WTC11 (cell line): ENCODE measurements at regions not wholly inside any gene's neighbourhood (a gene's known extent, or its start where the extent isn't known, plus 50 kb on each side); places are given as distances from the start of the nearest gene placed in this dataset.
A peak's percentile ranks its signal among the peaks of the same experiment; 100 is the strongest.

ENCODE experiments used
- ATAC-seq: fragments of 200-7000 bp; cut with Tn5 transposase; 2 replicates; pipeline ENCODE4 v1.10.0; 2021; ENCODE audit warnings: mild to moderate bottlenecking, moderate library complexity
- CTCF ChIA-PET: fragments of 300-600 bp; sonication (Branson Sonifier 250); formaldehyde crosslinking; loops from one replicate; lab custom pipeline; 2021; ENCODE audit warnings: antibody characterized with exemption; lab: Charles Lee
- POLR2A ChIA-PET: fragments of 350-600 bp; sonication (Branson Sonifier 250); formaldehyde crosslinking; loops from one replicate; lab custom pipeline; 2021; ENCODE audit warnings: antibody characterized with exemption; lab: Charles Lee
- DNase-seq: peaks from one replicate; pipeline ENCODE4 v3.0.0; 2021; ENCODE audit warnings: low spot score
- H3K27ac Mint-ChIP-seq: 2 replicates; pipeline ENCODE4 v1.8.0; 2021; ENCODE audit warnings: mixed read lengths
- H3K27me3 Mint-ChIP-seq: 2 replicates; pipeline ENCODE4 v1.8.0; 2021; ENCODE audit warnings: low read depth, mild to moderate bottlenecking, moderate library complexity, mixed read lengths
- H3K36me3 Mint-ChIP-seq: 2 replicates; pipeline ENCODE4 v1.8.0; 2021; ENCODE audit warnings: mixed read lengths
- H3K4me1 Mint-ChIP-seq: 2 replicates; pipeline ENCODE4 v1.8.0; 2022; ENCODE audit warnings: mixed read lengths
- H3K4me3 Mint-ChIP-seq: 2 replicates; pipeline ENCODE4 v1.8.0; 2021; ENCODE audit warnings: mild to moderate bottlenecking, moderate library complexity, mixed read lengths
- H3K9me3 Mint-ChIP-seq: 2 replicates; pipeline ENCODE4 v1.8.0; 2021; ENCODE audit warnings: mixed read lengths
- CREM ChIP-seq: sonication (generic); formaldehyde crosslinking; IDR thresholded peaks from 2 replicates; pipeline ENCODE4 v1.8.1; 2022; ENCODE audit warnings: mild to moderate bottlenecking, missing genetic modification reagents, moderate library complexity
- EMX1 ChIP-seq: fragments of 250-450 bp; sonication (Bioruptor Pico); IDR thresholded peaks from 2 replicates; pipeline ENCODE4 v1.8.0; 2021; ENCODE audit warnings: mild to moderate bottlenecking
- FOXP1 ChIP-seq: sonication (generic); formaldehyde crosslinking; IDR thresholded peaks from 2 replicates; pipeline ENCODE4 v1.8.0; 2022; ENCODE audit warnings: missing genetic modification reagents, mild to moderate bottlenecking, moderate library complexity, borderline replicate concordance
- GABPB1 ChIP-seq: sonication (generic); formaldehyde crosslinking; IDR thresholded peaks from 2 replicates; pipeline ENCODE4 v1.8.1; 2023; ENCODE audit warnings: mild to moderate bottlenecking, missing genetic modification reagents
- HMGA2 ChIP-seq: fragments of 250-450 bp; sonication (Bioruptor Pico); IDR thresholded peaks from 2 replicates; pipeline ENCODE4 v1.4.0; 2021; ENCODE audit warnings: mild to moderate bottlenecking, moderate library complexity
- MYBL2 ChIP-seq: sonication (generic); formaldehyde crosslinking; IDR thresholded peaks from 2 replicates; pipeline ENCODE4 v1.8.1; 2023; ENCODE audit warnings: mild to moderate bottlenecking, moderate library complexity, missing genetic modification reagents
- NFE2L1 ChIP-seq: sonication (generic); formaldehyde crosslinking; IDR thresholded peaks from 2 replicates; pipeline ENCODE4 v1.8.1; 2023; ENCODE audit warnings: missing genetic modification reagents
- OVOL2 ChIP-seq: fragments of 250-450 bp; sonication (Bioruptor Pico); IDR thresholded peaks from 2 replicates; pipeline ENCODE4 v1.9.0; 2021; ENCODE audit warnings: mild to moderate bottlenecking, borderline replicate concordance
- TCF7 ChIP-seq: sonication (generic); formaldehyde crosslinking; IDR thresholded peaks from 2 replicates; pipeline ENCODE4 v1.8.0; 2022; ENCODE audit warnings: mild to moderate bottlenecking, low read depth, missing genetic modification reagents, moderate library complexity
- TP53 ChIP-seq: sonication (generic); formaldehyde crosslinking; IDR thresholded peaks from 2 replicates; pipeline ENCODE4 v1.8.1; 2023; ENCODE audit warnings: mild to moderate bottlenecking, missing genetic modification reagents
- ZNF671 ChIP-seq: fragments of 250-450 bp; sonication (Bioruptor Pico); IDR thresholded peaks from 2 replicates; pipeline ENCODE4 v1.8.0; 2021; ENCODE audit warnings: mild to moderate bottlenecking
- TF ChIP-seq, protein P1 (sequence below): sonication (generic); formaldehyde crosslinking; IDR thresholded peaks from 2 replicates; pipeline ENCODE4 v1.8.0; 2023; ENCODE audit warnings: missing genetic modification reagents, mild to moderate bottlenecking, borderline replicate concordance
- TF ChIP-seq, protein P2 (sequence below): fragments of 250-450 bp; sonication (Bioruptor Pico); conservative IDR thresholded peaks from 2 replicates; pipeline ENCODE4 v1.9.0; 2021; ENCODE audit warnings: mild to moderate bottlenecking
- TF ChIP-seq, protein P3 (sequence below): sonication (generic); formaldehyde crosslinking; IDR thresholded peaks from 2 replicates; pipeline ENCODE4 v1.8.1; 2022; ENCODE audit warnings: mild to moderate bottlenecking, missing genetic modification reagents, moderate library complexity, borderline replicate concordance
- TF ChIP-seq, protein P4 (sequence below): sonication (generic); formaldehyde crosslinking; IDR thresholded peaks from 2 replicates; pipeline ENCODE4 v1.8.1; 2022; ENCODE audit warnings: mild to moderate bottlenecking, moderate library complexity, missing genetic modification reagents
- TF ChIP-seq, protein P5 (sequence below): sonication (generic); formaldehyde crosslinking; IDR thresholded peaks from 2 replicates; pipeline ENCODE4 v1.8.0; 2022; ENCODE audit warnings: missing genetic modification reagents
- TF ChIP-seq, protein P6 (sequence below): sonication (generic); formaldehyde crosslinking; IDR thresholded peaks from 2 replicates; pipeline ENCODE4 v1.8.1; 2022; ENCODE audit warnings: missing genetic modification reagents, borderline replicate concordance

DNA sequence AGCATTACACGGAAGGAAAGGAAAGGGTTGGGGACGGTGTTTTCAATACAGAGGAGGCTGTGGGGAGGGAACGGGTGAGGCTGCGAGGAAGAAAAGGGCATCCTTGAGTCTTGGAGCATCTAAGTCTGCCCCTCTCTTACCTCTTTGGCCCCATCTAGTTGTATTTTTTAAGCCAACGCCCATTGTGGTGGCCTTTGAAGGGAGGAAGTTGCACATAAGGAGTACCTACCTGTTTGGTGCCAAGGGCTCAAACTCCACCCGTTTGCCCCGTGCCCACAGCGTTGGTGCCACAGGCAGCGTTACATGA, 146.1 kb upstream of the UMPS start (continued):
- TF ChIP-seq, protein P1, sequence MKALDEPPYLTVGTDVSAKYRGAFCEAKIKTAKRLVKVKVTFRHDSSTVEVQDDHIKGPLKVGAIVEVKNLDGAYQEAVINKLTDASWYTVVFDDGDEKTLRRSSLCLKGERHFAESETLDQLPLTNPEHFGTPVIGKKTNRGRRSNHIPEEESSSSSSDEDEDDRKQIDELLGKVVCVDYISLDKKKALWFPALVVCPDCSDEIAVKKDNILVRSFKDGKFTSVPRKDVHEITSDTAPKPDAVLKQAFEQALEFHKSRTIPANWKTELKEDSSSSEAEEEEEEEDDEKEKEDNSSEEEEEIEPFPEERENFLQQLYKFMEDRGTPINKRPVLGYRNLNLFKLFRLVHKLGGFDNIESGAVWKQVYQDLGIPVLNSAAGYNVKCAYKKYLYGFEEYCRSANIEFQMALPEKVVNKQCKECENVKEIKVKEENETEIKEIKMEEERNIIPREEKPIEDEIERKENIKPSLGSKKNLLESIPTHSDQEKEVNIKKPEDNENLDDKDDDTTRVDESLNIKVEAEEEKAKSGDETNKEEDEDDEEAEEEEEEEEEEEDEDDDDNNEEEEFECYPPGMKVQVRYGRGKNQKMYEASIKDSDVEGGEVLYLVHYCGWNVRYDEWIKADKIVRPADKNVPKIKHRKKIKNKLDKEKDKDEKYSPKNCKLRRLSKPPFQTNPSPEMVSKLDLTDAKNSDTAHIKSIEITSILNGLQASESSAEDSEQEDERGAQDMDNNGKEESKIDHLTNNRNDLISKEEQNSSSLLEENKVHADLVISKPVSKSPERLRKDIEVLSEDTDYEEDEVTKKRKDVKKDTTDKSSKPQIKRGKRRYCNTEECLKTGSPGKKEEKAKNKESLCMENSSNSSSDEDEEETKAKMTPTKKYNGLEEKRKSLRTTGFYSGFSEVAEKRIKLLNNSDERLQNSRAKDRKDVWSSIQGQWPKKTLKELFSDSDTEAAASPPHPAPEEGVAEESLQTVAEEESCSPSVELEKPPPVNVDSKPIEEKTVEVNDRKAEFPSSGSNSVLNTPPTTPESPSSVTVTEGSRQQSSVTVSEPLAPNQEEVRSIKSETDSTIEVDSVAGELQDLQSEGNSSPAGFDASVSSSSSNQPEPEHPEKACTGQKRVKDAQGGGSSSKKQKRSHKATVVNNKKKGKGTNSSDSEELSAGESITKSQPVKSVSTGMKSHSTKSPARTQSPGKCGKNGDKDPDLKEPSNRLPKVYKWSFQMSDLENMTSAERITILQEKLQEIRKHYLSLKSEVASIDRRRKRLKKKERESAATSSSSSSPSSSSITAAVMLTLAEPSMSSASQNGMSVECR (CRISPR knock-in tag), result no peak
- TF ChIP-seq ZNF671 (CRISPR knock-in tag), result no peak
- TF ChIP-seq, all 79 proteins: peak for 0

DNA sequence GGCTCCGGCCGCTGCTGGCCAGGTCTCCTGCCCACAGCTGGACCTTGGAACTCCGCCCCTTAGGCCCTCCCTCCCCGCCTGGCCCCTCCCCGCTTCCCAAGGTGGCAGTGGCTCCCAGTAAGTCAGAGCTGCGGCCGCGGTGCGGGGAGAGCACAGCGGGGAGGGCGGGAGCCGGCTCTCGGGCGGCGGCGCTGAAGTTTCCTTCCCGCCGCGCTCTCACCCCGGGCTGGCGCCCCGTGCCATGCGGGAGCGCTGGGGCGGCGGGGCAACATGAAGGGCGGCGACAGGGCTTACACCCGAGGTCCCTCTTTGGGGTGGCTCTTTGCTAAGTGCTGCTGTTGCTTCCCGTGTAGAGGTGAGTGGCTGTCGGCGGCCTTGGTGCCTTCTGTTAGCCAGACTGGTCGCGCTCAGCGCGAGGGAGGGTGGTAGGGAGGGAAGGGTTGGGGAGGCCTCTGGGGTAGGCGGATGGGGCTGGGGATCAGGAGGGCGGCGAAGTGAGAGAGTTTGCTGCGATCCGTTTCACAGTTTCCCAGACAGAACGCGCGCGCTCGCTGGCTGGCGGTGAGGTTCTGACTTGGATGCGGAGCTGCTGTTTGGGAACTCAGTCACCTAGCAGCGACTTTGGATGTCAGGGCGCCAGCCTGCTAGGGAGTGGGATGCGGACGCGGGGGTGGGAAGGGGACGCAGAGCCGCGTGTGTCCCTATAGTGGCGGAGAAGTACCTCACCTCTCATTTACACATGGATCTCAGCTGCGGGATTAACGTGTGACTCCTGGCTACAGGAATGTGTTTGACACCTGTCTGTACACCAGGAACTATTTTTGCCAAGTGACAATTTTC, 145.5 kb upstream of the UMPS start:
- H3K4me3 Mint-ChIP-seq, result peak overlapping the region; percentile 82
- no peak overlapping the region for H3K27ac Mint-ChIP-seq
- peak; percentile 82 for ATAC-seq
- peaks cover 30% of the 10 kb centered on the region for H3K4me1 Mint-ChIP-seq
- peak; percentile 86 for DNase-seq
- H3K9me3 Mint-ChIP-seq, result no peaks in the 10 kb centered on the region
- ChIA-PET CTCF (interaction anchor here (0.7 to 2.2 kb wide), 5 partner anchors 14 to 104 kb away, joined by 3 to 8 read pairs (median 3); no protein-coding TSS in a partner anchor), POLR2A (no interaction called here)
- H3K36me3 Mint-ChIP-seq, result no peaks in the 10 kb centered on the region
- peaks cover 59% of the 10 kb centered on the region for H3K27me3 Mint-ChIP-seq
- TF ChIP-seq NFE2L1 (CRISPR knock-in tag) (peak; percentile 24; the same call in 1 of the 2 replicates), FOXP1 (CRISPR knock-in tag) (0 out of 2 replicates have a peak, but pooled peaks have one; percentile 36), GABPB1 (CRISPR knock-in tag) (peak; percentile 53; the same call in 1 of the 2 replicates), CREM (CRISPR knock-in tag) (no peak), EMX1 (no peak), TP53 (CRISPR knock-in tag) (peak; percentile 71; the same call in 1 of the 2 replicates), HMGA2 (no peak), TCF7 (CRISPR knock-in tag) (0 out of 2 replicates have a peak, but pooled peaks have one; percentile 11), MYBL2 (CRISPR knock-in tag) (no peak), OVOL2 (CRISPR knock-in tag) (no peak)
- TF ChIP-seq, protein P2, sequence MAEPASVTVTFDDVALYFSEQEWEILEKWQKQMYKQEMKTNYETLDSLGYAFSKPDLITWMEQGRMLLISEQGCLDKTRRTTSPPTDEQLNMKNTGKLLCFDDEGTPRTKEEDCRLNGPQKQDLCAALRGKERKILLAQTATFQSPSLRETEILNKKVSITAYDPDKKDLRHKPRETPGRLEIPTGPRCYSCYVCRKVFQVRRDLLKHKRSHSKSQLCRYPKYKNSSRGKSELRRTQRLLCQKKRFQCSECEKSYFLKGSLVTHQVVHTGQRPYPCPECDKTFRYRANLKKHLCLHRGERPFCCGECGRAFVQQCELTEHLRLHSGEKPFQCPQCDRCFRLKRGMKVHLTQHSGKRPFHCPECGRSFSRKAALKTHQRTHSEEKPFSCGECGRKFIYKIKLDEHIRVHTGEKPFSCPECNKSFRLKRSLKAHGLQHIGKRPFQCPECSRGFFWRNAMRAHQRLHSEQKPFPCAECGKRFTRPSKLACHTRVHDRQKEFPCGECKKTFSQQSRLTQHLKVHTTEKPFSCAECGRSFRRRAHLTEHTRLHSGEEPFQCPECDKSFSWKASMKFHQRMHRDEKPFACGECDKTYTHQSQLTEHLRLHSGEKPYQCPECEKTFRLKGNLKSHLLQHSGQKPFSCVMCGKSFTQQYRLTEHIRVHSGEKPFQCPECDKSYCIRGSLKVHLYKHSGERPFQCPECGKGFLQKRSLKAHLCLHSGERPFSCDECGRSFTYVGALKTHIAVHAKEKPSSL (CRISPR knock-in tag), result no peak
- TF ChIP-seq, protein P3, sequence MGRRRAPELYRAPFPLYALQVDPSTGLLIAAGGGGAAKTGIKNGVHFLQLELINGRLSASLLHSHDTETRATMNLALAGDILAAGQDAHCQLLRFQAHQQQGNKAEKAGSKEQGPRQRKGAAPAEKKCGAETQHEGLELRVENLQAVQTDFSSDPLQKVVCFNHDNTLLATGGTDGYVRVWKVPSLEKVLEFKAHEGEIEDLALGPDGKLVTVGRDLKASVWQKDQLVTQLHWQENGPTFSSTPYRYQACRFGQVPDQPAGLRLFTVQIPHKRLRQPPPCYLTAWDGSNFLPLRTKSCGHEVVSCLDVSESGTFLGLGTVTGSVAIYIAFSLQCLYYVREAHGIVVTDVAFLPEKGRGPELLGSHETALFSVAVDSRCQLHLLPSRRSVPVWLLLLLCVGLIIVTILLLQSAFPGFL, result no peak
- TF ChIP-seq, protein P4, sequence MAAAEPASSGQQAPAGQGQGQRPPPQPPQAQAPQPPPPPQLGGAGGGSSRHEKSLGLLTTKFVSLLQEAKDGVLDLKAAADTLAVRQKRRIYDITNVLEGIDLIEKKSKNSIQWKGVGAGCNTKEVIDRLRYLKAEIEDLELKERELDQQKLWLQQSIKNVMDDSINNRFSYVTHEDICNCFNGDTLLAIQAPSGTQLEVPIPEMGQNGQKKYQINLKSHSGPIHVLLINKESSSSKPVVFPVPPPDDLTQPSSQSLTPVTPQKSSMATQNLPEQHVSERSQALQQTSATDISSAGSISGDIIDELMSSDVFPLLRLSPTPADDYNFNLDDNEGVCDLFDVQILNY (CRISPR knock-in tag), result 0 out of 2 replicates have a peak, but pooled peaks have one; percentile 32
- TF ChIP-seq, protein P5, sequence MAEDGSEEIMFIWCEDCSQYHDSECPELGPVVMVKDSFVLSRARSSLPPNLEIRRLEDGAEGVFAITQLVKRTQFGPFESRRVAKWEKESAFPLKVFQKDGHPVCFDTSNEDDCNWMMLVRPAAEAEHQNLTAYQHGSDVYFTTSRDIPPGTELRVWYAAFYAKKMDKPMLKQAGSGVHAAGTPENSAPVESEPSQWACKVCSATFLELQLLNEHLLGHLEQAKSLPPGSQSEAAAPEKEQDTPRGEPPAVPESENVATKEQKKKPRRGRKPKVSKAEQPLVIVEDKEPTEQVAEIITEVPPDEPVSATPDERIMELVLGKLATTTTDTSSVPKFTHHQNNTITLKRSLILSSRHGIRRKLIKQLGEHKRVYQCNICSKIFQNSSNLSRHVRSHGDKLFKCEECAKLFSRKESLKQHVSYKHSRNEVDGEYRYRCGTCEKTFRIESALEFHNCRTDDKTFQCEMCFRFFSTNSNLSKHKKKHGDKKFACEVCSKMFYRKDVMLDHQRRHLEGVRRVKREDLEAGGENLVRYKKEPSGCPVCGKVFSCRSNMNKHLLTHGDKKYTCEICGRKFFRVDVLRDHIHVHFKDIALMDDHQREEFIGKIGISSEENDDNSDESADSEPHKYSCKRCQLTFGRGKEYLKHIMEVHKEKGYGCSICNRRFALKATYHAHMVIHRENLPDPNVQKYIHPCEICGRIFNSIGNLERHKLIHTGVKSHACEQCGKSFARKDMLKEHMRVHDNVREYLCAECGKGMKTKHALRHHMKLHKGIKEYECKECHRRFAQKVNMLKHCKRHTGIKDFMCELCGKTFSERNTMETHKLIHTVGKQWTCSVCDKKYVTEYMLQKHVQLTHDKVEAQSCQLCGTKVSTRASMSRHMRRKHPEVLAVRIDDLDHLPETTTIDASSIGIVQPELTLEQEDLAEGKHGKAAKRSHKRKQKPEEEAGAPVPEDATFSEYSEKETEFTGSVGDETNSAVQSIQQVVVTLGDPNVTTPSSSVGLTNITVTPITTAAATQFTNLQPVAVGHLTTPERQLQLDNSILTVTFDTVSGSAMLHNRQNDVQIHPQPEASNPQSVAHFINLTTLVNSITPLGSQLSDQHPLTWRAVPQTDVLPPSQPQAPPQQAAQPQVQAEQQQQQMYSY (CRISPR knock-in tag), result 0 out of 2 replicates have a peak, but pooled peaks have one; percentile 22
- TF ChIP-seq, protein P6, sequence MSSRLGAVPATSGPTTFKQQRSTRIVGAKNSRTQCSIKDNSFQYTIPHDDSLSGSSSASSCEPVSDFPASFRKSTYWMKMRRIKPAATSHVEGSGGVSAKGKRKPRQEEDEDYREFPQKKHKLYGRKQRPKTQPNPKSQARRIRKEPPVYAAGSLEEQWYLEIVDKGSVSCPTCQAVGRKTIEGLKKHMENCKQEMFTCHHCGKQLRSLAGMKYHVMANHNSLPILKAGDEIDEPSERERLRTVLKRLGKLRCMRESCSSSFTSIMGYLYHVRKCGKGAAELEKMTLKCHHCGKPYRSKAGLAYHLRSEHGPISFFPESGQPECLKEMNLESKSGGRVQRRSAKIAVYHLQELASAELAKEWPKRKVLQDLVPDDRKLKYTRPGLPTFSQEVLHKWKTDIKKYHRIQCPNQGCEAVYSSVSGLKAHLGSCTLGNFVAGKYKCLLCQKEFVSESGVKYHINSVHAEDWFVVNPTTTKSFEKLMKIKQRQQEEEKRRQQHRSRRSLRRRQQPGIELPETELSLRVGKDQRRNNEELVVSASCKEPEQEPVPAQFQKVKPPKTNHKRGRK (CRISPR knock-in tag), result no peak
